HL-60/S4 (cell line): ENCODE measurements at regions not wholly inside any gene's neighbourhood (a gene's known extent, or its start where the extent isn't known, plus 50 kb on each side); places are given as distances from the start of the nearest gene placed in this dataset.

Experiments used
- in situ Hi-C: fragments of 300-500 bp; cut with MboI; formaldehyde crosslinking; loops from 2 replicates; pipeline ENCODE4 v1.14.3; 2022; ENCODE audit warnings: low sequenced_read_pairs

GRCh38 chr3:178436773-178437172 is 99.5 kb upstream of the KCNMB2 start:
- in situ Hi-C loops = no loop called here

- in situ Hi-C loops = no loop called here
Observed at GRCh38 chr3:178437236-178437635, 99.0 kb upstream of the KCNMB2 start.

GRCh38 chr3:178439504-178439903 is 96.7 kb upstream of the KCNMB2 start:
- in situ Hi-C loops = no loop called here

- in situ Hi-C loops = no loop called here
Observed at GRCh38 chr3:178440043-178440442, 96.2 kb upstream of the KCNMB2 start.

GRCh38 chr3:178443634-178444033 is 92.6 kb upstream of the KCNMB2 start:
- in situ Hi-C loops = no loop called here

- in situ Hi-C loops = no loop called here
Observed at GRCh38 chr3:178445139-178445538, 91.1 kb upstream of the KCNMB2 start.

- in situ Hi-C loops = no loop called here
Observed at GRCh38 chr3:178446059-178446458, 90.2 kb upstream of the KCNMB2 start.

- in situ Hi-C loops = no loop called here
Observed at GRCh38 chr3:178450476-178450875, 85.8 kb upstream of the KCNMB2 start.

- in situ Hi-C loops = no loop called here
Observed at GRCh38 chr3:178451799-178452198, 84.4 kb upstream of the KCNMB2 start.

GRCh38 chr3:178454726-178455125 is 81.5 kb upstream of the KCNMB2 start:
- in situ Hi-C loops = no loop called here

- in situ Hi-C loops = no loop called here
Observed at GRCh38 chr3:178455226-178455625, 81.0 kb upstream of the KCNMB2 start.

- in situ Hi-C loops = no loop called here
Observed at GRCh38 chr3:178455946-178456345, 80.3 kb upstream of the KCNMB2 start.

- in situ Hi-C loops = no loop called here
Observed at GRCh38 chr3:178456621-178457285, 79.5 kb upstream of the KCNMB2 start.

GRCh38 chr3:178457511-178457910 is 78.7 kb upstream of the KCNMB2 start:
- in situ Hi-C loops = no loop called here

- in situ Hi-C loops = no loop called here
Observed at GRCh38 chr3:178458313-178459037, 77.8 kb upstream of the KCNMB2 start.

- in situ Hi-C loops = no loop called here
Observed at GRCh38 chr3:178459038-178459410, 77.2 kb upstream of the KCNMB2 start.

GRCh38 chr3:178465260-178466180 is 70.7 kb upstream of the KCNMB2 start:
- in situ Hi-C loops = no loop called here

GRCh38 chr3:178472941-178473340 is 63.3 kb upstream of the KCNMB2 start:
- in situ Hi-C loops = no loop called here

GRCh38 chr3:178474526-178474925 is 61.7 kb upstream of the KCNMB2 start:
- in situ Hi-C loops = no loop called here

GRCh38 chr3:178475062-178475461 is 61.2 kb upstream of the KCNMB2 start:
- in situ Hi-C loops = no loop called here

GRCh38 chr3:178476886-178477285 is 59.4 kb upstream of the KCNMB2 start:
- in situ Hi-C loops = no loop called here

- in situ Hi-C loops = no loop called here
Observed at GRCh38 chr3:178479446-178479845, 56.8 kb upstream of the KCNMB2 start.
